Right atrium auricular region (tissue), 2 donors: ENCODE measurements at regions not wholly inside any gene's neighbourhood (a gene's known extent, or its start where the extent isn't known, plus 50 kb on each side); places are given as distances from the start of the nearest gene placed in this dataset.

Experiments used
- DNase-seq: peaks from one replicate; pipeline ENCODE4 v3.0.0-alpha.2; 2019; ENCODE audit warnings: low spot score
- H3K27ac ChIP-seq, 2 donors: fragments of 200-600 bp; sonication (generic); 1 replicate in 1 of 2; 2 replicates in 1 of 2; pipeline ENCODE4 v1.5.1; 2016 to 2019
- H3K27me3 ChIP-seq, 2 donors: fragments of 200-600 bp; sonication (generic); one replicate each; pipeline versions ENCODE4 v1.5.1 to v1.6.0; 2017 to 2019
- H3K36me3 ChIP-seq: fragments of 200-600 bp; sonication (generic); one replicate; pipeline ENCODE4 v1.5.1; 2016
- H3K4me1 ChIP-seq, 2 donors: fragments of 200-600 bp; sonication (generic); one replicate each; pipeline versions ENCODE4 v1.5.1 to v1.6.0; 2017 to 2019
- H3K4me3 ChIP-seq, 2 donors: fragments of 200-600 bp; sonication (generic); 1 replicate in 1 of 2; 2 replicates in 1 of 2; pipeline ENCODE4 v1.5.1; 2017 to 2019; ENCODE audit warnings: mild to moderate bottlenecking in 1 of 2, moderate library complexity in 1 of 2
- H3K9me3 ChIP-seq, 2 donors: fragments of 200-600 bp; sonication (generic); one replicate each; pipeline ENCODE4 v1.5.1; 2019
- CTCF ChIP-seq, 2 donors: fragments of 200-600 bp; sonication (generic); IDR thresholded peaks; one replicate each; pipeline ENCODE4 v1.5.1; 2019; ENCODE audit warnings: antibody characterized with exemption in 2 of 2

GRCh38 chr3:106327696-106328025 is 458.8 kb upstream of the CBLB start:
- Histone ChIP-seq H3K27me3 (no peaks in the 10 kb centered on the region), H3K9me3 (peaks cover 0 to 17% of the 10 kb centered on the region in 2 donors)
- no peak for DNase-seq

GRCh38 chr3:106328224-106328623 is 459.4 kb upstream of the CBLB start:
- DNase-seq: no peak
- Histone ChIP-seq H3K27ac (no peak overlapping the region), H3K27me3 (no peaks in the 10 kb centered on the region), H3K9me3 (peaks cover 0 to 16% of the 10 kb centered on the region in 2 donors), H3K4me3 (no peak overlapping the region), H3K36me3 (no peaks in the 10 kb centered on the region), H3K4me1 (no peaks in the 10 kb centered on the region)
- no peak for TF ChIP-seq CTCF (IDR thresholded peaks at IDR 0.05)

More at GRCh38 chr3:106327696-106328025, 458.8 kb upstream of the CBLB start:
- Histone ChIP-seq H3K27ac (no peak overlapping the region), H3K4me3 (no peak overlapping the region), H3K36me3 (no peaks in the 10 kb centered on the region), H3K4me1 (no peaks in the 10 kb centered on the region)
- TF ChIP-seq CTCF (IDR thresholded peaks at IDR 0.05): no peak

- no peak overlapping the region for H3K4me3 ChIP-seq
- DNase-seq: no peak
- no peak overlapping the region for H3K27ac ChIP-seq
- no peaks in the 10 kb centered on the region for H3K27me3 ChIP-seq
- no peaks in the 10 kb centered on the region for H3K36me3 ChIP-seq
- no peak for TF ChIP-seq CTCF (IDR thresholded peaks at IDR 0.05)
- H3K4me1 ChIP-seq: no peaks in the 10 kb centered on the region
- peaks cover 0 to 3% of the 10 kb centered on the region in 2 donors for H3K9me3 ChIP-seq
Measured at GRCh38 chr3:106329521-106329920, 460.7 kb upstream of the CBLB start.

DNA sequence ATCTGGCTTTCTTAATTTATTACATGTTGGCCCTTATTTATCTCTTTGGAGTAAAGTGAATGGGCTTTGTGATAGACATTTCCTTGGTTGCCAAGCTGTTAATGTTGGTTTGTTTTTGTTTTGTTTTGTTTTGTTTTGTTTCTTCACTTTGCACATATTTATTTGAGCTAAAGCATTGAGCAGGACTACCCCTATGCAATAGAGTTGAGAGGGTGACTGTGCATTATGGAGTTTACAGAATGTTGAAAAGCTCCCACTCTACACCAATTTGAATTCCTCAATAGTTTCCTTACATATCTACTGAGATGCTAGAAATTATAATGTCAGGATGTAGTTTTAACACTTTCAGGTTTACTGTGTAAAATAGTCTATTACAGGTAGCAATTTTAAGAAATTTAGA is 462.8 kb upstream of the CBLB start:
- Histone ChIP-seq H3K36me3 (no peaks in the 10 kb centered on the region), H3K9me3 (no peaks in the 10 kb centered on the region), H3K27ac (no peak overlapping the region), H3K27me3 (no peaks in the 10 kb centered on the region), H3K4me3 (no peak overlapping the region), H3K4me1 (no peaks in the 10 kb centered on the region)
- DNase-seq: no peak
- no peak for TF ChIP-seq CTCF (IDR thresholded peaks at IDR 0.05)

DNA sequence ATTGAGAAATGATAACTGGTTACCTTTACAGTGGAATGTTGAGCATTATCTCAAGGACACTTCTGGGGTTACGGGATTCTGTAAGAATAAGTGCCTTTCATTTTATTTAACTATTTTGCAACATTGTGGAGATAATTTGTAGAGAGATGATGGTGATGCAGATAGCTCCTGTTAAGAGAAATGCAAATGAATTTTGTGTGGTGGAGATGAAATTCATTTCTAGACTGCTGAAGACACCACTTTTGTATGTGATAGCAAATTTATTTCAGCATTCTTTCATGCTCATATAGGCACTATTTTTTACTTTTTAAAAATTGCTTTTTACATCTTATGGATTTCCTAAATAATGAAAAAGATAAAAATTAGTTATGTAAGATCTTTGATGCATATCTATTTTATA is 463.3 kb upstream of the CBLB start:
- Histone ChIP-seq H3K4me1 (no peaks in the 10 kb centered on the region), H3K4me3 (no peak overlapping the region), H3K27me3 (no peaks in the 10 kb centered on the region), H3K9me3 (no peaks in the 10 kb centered on the region), H3K27ac (no peak overlapping the region), H3K36me3 (no peaks in the 10 kb centered on the region)
- DNase-seq: no peak
- TF ChIP-seq CTCF (IDR thresholded peaks at IDR 0.05): no peak

- DNase-seq: no peak
- Histone ChIP-seq H3K27me3 (no peaks in the 10 kb centered on the region), H3K9me3 (no peaks in the 10 kb centered on the region), H3K36me3 (no peaks in the 10 kb centered on the region), H3K27ac (no peak overlapping the region), H3K4me3 (no peak overlapping the region), H3K4me1 (no peaks in the 10 kb centered on the region)
- TF ChIP-seq CTCF (IDR thresholded peaks at IDR 0.05): no peak
Measured at GRCh38 chr3:106332884-106333283, 464.1 kb upstream of the CBLB start.
